K562 (cell line): ENCODE measurements at regions not wholly inside any gene's neighbourhood (a gene's known extent, or its start where the extent isn't known, plus 50 kb on each side); places are given as distances from the start of the nearest gene placed in this dataset.

Experiments
- EZH2 ChIP-seq: IDR thresholded peaks from 2 replicates; pipeline ENCODE4 v1.6.1; 2012; ENCODE audit warnings: low read depth, mild to moderate bottlenecking, inconsistent platforms, low read length, borderline replicate concordance
- FOXK2 ChIP-seq, 2 experiments: fragments of 450-650 bp; IDR thresholded peaks in 1 of 2; conservative IDR thresholded peaks in 1 of 2; 2 replicates each; pipeline ENCODE4 v1.6.1; 2016; ENCODE audit warnings: low read depth in 2 of 2, mild to moderate bottlenecking in 1 of 2
- POLR2B ChIP-seq: fragments of 450-650 bp; IDR thresholded peaks from 2 replicates; pipeline ENCODE4 v1.6.1; 2018; ENCODE audit warnings: low read depth; ENCODE audit not compliant: partially characterized antibody
- ZNF589 ChIP-seq: fragments of 200-800 bp; sonication (Bioruptor generic); IDR thresholded peaks from 2 replicates; pipeline ENCODE4 v1.6.1; 2016; ENCODE audit warnings: low read depth, missing genetic modification characterization, missing compliant biosample characterization
- TF ChIP-seq, protein P1 (sequence below), 2 experiments: fragments of 450-650 bp; IDR thresholded peaks; 2 replicates each; pipeline ENCODE4 v1.6.1; 2018; ENCODE audit warnings: mild to moderate bottlenecking in 2 of 2, low read depth in 1 of 2; ENCODE audit not compliant: partially characterized antibody in 2 of 2
- TF ChIP-seq, protein P2 (sequence below): fragments of 450-650 bp; formaldehyde crosslinking; IDR thresholded peaks from 2 replicates; pipeline ENCODE4 v1.4.0; 2022; ENCODE audit warnings: missing genetic modification characterization
- TF ChIP-seq, protein P3 (sequence below): fragments of 450-650 bp; IDR thresholded peaks from 2 replicates; pipeline ENCODE4 v1.6.1; 2016; ENCODE audit warnings: antibody characterized with exemption
- TF ChIP-seq, protein P4 (sequence below): fragments of 250-450 bp; sonication (Bioruptor Pico); IDR thresholded peaks from 2 replicates; pipeline ENCODE4 v1.4.0; 2020; ENCODE audit warnings: mild to moderate bottlenecking, moderate library complexity

DNA sequence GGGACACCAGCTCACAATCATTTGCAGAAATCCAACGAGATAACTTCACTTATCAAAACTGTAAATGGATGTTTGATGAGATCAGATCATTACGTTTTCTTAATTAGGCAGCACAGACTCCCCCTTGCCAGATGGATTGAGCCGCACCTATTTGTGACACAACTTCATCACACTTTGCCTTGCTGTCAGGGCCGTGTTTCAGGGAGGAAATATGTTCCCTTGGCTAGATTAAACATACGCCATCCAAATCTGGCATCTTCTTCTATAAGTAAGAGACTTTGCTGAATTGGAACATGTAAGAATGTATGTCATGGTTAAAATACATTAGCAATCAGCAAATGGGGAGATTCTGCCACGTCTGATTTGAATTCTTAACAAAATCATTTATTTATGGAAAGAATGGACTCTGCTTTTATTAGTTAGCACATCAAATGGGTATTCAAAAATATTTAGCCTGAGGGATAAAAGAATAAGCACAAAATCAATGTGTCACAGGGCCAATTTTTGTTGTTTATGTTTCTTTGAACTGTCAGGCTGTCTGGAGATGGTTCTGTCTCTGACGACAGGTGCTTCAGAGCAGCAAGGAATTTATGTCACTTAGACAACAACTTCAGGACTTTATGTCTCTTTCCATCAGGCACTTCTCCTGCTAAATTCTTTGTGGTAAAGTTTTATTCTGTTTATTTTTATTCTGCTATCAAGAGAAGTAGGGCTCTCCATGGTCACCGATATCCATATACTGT, 326.1 kb upstream of the NCAM1 start (continued):
- TF ChIP-seq, protein P1, sequence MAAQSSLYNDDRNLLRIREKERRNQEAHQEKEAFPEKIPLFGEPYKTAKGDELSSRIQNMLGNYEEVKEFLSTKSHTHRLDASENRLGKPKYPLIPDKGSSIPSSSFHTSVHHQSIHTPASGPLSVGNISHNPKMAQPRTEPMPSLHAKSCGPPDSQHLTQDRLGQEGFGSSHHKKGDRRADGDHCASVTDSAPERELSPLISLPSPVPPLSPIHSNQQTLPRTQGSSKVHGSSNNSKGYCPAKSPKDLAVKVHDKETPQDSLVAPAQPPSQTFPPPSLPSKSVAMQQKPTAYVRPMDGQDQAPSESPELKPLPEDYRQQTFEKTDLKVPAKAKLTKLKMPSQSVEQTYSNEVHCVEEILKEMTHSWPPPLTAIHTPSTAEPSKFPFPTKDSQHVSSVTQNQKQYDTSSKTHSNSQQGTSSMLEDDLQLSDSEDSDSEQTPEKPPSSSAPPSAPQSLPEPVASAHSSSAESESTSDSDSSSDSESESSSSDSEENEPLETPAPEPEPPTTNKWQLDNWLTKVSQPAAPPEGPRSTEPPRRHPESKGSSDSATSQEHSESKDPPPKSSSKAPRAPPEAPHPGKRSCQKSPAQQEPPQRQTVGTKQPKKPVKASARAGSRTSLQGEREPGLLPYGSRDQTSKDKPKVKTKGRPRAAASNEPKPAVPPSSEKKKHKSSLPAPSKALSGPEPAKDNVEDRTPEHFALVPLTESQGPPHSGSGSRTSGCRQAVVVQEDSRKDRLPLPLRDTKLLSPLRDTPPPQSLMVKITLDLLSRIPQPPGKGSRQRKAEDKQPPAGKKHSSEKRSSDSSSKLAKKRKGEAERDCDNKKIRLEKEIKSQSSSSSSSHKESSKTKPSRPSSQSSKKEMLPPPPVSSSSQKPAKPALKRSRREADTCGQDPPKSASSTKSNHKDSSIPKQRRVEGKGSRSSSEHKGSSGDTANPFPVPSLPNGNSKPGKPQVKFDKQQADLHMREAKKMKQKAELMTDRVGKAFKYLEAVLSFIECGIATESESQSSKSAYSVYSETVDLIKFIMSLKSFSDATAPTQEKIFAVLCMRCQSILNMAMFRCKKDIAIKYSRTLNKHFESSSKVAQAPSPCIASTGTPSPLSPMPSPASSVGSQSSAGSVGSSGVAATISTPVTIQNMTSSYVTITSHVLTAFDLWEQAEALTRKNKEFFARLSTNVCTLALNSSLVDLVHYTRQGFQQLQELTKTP (IDR thresholded peaks at IDR 0.05; ENCODE audit: low read depth in 1 of 2, partially characterized antibody in 2 of 2) = no peak
- no peak for TF ChIP-seq ZNF589
- TF ChIP-seq, protein P2, sequence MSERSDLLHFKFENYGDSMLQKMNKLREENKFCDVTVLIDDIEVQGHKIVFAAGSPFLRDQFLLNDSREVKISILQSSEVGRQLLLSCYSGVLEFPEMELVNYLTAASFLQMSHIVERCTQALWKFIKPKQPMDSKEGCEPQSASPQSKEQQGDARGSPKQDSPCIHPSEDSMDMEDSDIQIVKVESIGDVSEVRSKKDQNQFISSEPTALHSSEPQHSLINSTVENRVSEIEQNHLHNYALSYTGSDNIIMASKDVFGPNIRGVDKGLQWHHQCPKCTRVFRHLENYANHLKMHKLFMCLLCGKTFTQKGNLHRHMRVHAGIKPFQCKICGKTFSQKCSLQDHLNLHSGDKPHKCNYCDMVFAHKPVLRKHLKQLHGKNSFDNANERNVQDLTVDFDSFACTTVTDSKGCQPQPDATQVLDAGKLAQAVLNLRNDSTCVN (CRISPR knock-in tag) = no peak
- TF ChIP-seq EZH2 = no peak
- TF ChIP-seq POLR2B = no peak
- TF ChIP-seq, protein P3, sequence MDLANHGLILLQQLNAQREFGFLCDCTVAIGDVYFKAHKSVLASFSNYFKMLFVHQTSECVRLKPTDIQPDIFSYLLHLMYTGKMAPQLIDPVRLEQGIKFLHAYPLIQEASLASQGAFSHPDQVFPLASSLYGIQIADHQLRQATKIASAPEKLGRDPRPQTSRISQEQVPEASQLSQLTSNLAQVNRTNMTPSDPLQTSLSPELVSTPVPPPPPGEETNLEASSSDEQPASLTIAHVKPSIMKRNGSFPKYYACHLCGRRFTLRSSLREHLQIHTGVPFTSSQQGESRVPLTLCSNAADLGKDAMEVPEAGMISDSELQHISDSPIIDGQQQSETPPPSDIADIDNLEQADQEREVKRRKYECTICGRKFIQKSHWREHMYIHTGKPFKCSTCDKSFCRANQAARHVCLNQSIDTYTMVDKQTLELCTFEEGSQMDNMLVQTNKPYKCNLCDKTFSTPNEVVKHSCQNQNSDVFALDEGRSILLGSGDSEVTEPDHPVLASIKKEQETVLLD = no peak
- no peak for TF ChIP-seq FOXK2 (conservative IDR thresholded peaks at IDR 0.05 in 1 of 2, IDR thresholded peaks at IDR 0.05 in 1 of 2; ENCODE audit: low read depth in 2 of 2)
- TF ChIP-seq, protein P4, sequence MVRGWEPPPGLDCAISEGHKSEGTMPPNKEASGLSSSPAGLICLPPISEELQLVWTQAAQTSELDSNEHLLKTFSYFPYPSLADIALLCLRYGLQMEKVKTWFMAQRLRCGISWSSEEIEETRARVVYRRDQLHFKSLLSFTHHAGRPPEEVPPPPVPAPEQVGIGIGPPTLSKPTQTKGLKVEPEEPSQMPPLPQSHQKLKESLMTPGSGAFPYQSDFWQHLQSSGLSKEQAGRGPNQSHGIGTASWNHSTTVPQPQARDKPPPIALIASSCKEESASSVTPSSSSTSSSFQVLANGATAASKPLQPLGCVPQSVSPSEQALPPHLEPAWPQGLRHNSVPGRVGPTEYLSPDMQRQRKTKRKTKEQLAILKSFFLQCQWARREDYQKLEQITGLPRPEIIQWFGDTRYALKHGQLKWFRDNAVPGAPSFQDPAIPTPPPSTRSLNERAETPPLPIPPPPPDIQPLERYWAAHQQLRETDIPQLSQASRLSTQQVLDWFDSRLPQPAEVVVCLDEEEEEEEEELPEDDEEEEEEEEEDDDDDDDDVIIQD = no peak
- TF ChIP-seq, all 486 proteins: peak for 0
